GM12891 (cell line): ENCODE measurements at regions not wholly inside any gene's neighbourhood (a gene's known extent, or its start where the extent isn't known, plus 50 kb on each side); places are given as distances from the start of the nearest gene placed in this dataset.

Experiments
- POLR2A ChIP-seq: IDR thresholded peaks from 2 replicates; pipeline ENCODE4 v1.6.1; 2011; ENCODE audit warnings: low read depth, low read length, control low read depth
- TAF1 ChIP-seq: IDR thresholded peaks from 2 replicates; pipeline ENCODE4 v1.6.1; 2011; ENCODE audit warnings: low read depth, low read length, control low read depth

DNA sequence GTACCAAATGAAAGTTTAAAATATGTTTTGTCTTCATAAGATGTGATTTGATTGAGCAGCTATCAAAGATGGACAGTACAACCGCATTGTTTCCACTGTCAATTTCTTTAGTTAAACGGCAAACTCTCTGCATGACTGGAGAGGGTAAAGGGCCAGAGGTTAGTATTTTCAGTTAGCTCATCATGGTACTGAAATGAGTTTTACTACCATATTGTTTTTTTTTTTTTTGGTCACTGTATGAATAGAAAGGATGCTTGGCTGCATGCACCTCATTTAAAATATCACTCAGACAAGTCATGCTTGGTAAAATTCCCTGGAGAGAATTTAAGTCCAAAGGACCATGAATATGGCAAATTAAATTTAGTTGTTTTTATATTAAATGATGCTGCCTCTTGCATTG lies 942.1 kb upstream of the SPRY2 start:
- TF ChIP-seq POLR2A (no peak), TAF1 (no peak)
